ENCODE measurements at regions not wholly inside any gene's neighbourhood (a gene's known extent, or its start where the extent isn't known, plus 50 kb on each side); places are given as distances from the start of the nearest gene placed in this dataset.

DNA sequence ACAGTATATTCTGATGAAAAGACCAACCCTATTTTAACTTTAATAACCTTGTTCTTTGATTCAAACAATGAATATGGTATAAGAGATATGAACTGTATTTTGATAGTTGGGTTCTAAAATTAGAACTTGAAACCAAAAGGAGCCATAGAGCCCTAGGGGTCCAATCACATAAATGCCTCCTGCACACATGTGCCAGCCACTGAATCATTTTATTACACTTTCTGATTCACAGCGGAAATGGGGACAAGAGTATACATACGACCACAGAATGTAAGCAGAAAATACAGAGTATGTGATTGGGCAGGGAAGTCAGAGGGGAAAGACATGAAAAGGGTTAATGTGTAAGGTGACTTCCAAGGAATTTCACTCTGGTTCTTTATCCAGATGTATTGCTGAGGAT is 1000.2 kb downstream of the NR2F1-AS1 start:
- TF ChIP-seq, protein P1, sequence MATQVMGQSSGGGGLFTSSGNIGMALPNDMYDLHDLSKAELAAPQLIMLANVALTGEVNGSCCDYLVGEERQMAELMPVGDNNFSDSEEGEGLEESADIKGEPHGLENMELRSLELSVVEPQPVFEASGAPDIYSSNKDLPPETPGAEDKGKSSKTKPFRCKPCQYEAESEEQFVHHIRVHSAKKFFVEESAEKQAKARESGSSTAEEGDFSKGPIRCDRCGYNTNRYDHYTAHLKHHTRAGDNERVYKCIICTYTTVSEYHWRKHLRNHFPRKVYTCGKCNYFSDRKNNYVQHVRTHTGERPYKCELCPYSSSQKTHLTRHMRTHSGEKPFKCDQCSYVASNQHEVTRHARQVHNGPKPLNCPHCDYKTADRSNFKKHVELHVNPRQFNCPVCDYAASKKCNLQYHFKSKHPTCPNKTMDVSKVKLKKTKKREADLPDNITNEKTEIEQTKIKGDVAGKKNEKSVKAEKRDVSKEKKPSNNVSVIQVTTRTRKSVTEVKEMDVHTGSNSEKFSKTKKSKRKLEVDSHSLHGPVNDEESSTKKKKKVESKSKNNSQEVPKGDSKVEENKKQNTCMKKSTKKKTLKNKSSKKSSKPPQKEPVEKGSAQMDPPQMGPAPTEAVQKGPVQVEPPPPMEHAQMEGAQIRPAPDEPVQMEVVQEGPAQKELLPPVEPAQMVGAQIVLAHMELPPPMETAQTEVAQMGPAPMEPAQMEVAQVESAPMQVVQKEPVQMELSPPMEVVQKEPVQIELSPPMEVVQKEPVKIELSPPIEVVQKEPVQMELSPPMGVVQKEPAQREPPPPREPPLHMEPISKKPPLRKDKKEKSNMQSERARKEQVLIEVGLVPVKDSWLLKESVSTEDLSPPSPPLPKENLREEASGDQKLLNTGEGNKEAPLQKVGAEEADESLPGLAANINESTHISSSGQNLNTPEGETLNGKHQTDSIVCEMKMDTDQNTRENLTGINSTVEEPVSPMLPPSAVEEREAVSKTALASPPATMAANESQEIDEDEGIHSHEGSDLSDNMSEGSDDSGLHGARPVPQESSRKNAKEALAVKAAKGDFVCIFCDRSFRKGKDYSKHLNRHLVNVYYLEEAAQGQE (IDR thresholded peaks at IDR 0.05; ENCODE audit: low read depth): no peak
- TF ChIP-seq EP300 (IDR thresholded peaks at IDR 0.05; ENCODE audit: borderline replicate concordance) (no peak), TAF1 (IDR thresholded peaks at IDR 0.05; ENCODE audit: low read depth) (no peak), YY1 (IDR thresholded peaks at IDR 0.05; ENCODE audit: low read depth) (no peak), EGR1 (IDR thresholded peaks at IDR 0.05) (no peak), FOXM1 (IDR thresholded peaks at IDR 0.05; ENCODE audit: borderline replicate concordance, low read depth) (no peak), CEBPB (IDR thresholded peaks at IDR 0.05) (no peak), NFIC (IDR thresholded peaks at IDR 0.05) (no peak), RAD21 (IDR thresholded peaks at IDR 0.05; ENCODE audit: low read depth) (no peak)
